GM11168 (cell line): ENCODE measurements at regions not wholly inside any gene's neighbourhood (a gene's known extent, or its start where the extent isn't known, plus 50 kb on each side); places are given as distances from the start of the nearest gene placed in this dataset.
"Not testable (repeated sequence)": the region's sequence is repeated elsewhere in the genome, so short reads cannot be mapped to it uniquely, and the experiment has no call there.

Source experiments
- in situ Hi-C: fragments of 300-500 bp; cut with MboI; formaldehyde crosslinking; loops from one replicate; pipeline ENCODE4 v1.12.0; 2022; ENCODE audit warnings: low sequenced_read_pairs; ENCODE audit not compliant: unreplicated experiment

DNA sequence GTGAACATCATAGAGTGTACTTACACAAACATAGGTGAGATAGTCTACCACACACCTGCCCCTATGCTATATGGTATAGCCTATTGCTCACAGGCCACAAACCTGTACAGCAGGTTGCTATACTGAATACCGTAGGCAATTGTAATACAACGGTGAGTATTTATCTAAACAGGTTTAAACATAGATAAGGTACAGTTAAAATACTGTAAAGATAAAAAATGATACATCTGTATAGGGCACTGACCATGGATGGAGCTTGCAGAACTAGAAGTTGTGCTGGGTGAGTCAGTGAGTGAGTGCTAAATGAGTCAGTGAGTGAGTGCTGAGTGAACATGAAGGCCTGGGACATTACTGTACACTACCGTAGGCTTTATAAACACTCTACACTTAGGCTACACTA, 267.0 kb upstream of the HS6ST1 start:
- in situ Hi-C loops, result no loop called here

DNA sequence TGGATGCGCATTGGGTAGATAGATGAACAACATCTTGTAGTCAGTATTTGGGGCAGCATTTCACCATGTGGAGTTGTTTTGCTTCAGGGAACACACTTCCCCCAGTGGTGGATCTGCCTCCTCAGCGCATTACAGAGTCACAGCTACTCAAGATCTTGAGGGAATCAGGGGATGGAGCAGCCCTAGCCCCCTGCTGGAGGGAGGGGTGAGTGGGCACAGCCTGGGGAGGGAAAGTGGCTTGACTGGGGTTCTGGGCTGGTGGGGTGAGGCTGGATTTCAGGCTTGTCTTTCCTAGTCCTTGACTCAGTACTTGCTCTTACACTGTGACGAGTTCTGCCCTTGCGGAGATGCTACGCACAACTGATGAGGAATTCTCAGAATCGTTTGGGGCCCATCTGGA, 271.0 kb upstream of the HS6ST1 start:
- in situ Hi-C loops, result no loop called here

DNA sequence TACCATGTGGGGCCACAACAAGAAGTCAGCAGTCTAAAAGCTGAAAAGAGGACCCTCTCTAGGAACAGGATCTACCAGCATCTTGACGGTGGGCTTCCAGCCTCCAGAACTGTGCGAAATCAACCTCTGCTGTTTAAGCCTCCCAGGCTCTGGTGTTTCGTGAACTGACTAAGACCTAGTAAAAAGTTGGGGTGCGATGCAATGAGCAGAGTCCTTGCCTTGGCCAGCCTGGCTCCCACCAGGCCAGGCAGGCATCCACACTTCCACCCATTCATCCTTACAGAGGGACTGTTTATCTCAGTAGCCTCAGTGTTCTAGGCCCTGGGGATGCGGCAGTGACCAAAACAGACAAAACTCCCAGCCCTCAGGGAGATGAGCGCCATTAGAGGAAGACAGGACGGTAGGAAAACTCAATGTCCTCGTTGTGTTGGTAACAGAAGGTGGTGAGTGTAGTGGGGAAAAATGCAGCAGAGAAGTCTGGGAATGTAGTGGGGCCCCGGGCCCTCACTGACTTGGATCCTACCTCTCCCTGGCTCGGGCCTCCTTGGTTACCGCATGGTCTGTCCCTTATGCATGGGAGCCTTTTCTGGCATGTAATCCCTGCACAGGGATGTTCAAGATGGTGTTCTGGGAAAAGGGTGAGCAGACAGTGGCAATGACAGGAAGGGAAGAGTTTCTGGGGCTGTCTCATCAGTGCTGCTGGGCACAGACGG, 271.8 kb upstream of the HS6ST1 start:
- in situ Hi-C loops, result no loop called here

DNA sequence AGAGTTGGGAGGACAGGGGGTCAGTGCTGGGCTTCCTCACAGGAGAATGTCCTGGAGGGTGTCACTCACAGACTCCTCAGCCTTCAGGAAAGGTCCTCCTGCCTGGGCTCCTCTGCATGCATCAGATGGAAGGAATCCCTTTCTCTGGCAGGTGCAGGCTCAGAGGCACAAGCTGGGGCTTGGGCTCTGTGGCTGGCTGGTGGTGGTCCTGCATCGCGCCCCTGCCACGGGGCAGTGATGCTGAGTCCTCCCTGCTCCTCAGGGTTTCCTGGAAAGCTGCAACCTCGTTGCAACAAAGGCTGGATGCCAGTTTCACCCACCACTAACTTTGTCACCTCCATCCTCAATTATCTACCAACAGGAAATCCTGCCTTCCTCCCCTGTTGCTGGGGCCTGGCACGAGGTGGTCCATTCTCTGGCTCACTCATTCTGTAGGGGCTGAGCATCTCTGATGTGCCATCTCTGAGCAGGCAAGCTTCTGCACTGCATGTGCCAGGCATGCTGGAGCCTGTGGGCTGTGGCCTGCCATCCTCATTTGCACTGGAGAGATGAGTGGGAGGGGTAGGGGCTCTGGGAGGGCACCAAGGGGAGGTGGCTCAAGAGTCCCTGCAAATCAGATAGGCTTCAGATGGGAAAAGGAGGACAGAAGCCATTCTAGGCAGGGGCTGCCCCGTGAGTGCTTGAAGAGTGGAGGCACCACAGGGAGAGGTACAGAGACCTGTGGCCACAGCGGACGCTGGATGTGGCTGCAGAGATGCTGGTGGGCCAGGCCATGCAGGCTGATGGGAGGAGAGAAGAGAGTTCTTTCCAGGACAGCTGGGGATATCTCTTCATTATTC, 272.6 kb upstream of the HS6ST1 start:
- in situ Hi-C loops, result no loop called here

DNA sequence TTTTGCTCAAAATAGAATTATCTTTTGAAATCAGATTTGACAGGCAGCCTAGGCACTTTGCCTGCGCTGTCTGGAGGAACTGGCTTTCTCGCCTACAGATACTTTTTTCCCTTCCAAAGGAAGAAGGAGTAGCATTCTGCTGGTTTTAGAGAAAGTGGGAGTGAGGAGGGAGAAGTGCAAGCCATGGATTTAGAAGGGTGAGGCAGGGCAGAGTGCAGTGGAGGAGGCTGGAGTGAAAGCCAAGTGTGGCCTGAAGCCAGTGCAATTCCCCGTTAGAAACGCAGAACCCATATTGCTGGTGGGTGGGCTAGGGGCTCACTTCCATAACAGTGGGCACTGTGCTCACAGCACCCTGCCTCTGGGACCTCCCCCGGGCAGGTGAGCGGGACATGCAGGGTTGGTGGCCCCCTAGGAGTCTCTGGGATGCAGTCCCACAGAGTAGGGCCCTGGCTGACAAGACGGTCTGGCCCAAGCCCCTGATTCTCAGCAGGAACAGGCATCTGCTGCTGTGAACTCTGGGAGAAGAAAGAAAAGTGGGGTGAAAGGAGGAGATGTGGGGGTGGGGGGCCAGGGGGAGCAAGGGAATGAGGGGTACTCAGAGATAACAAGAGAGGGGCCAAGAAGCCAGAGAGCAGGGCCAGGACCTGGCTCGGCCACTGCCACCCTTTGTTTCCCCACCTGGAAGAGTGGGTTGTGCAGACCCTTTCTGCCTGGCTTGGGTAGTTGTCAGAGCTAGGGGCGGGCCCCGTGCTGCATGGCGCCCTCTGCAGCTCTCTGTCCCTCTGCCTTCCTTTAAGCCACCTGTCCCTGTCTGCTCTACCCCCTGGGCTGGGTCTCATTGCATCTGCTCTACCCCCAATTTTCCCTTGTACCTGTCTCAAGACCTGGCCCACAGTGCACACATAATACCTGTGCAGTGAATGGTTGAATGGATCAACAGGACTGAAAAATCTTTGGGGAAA, 273.5 kb upstream of the HS6ST1 start:
- in situ Hi-C loops, result no loop called here

DNA sequence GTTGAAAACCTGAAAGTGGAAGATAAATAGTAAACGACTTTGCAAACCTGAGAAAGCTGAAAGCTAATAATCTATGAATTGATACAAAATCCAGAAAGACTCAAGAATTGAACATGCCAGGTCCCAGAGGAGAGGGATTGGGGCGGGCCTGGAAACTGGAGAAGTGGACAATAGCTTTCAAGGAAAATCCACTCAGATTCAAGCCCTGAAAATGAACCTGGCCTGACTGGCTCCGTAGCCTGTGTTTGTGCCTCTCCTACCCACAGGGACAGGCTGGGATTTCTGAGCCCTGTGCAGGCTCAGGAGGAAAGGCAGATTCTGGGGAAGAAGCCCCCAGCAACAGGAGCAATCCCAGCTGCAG, 274.8 kb upstream of the HS6ST1 start:
- in situ Hi-C loops, result no loop called here

DNA sequence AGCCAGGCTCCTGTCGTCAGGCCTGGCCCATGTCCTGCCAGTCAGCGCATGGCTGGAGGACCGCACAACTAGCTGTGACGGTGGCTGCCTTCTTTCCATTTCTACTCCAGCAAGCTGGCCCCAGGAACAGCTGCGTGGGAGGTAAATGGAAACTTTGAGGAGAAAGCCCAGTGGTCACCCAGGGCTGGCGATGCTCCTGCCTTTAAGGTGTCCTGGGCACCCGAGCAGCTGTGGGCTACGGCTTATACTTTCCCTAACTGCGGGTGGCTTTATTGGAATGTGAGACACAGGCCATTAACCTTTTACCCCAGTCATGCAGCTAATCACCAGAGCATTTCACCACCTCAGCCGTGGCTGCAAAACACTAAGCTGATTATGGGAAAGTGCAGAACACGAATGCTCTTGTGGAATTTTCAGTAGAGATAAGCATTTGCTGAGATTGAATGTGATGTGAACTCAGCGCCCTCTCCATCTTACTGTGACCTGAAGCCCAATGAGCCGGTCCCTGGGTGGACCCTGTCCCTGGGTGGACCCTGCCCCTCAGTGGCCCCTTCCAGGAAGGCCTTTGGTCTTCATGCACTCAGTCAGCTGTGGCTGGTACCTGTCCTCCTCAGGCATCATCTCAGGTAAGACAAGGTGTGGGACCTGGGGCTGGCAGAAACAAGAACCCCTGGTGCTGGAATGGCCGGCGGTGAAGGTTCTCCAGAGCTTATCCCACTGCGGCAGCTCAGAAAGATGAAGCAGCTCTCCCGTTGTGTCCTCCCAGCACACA, 275.4 kb upstream of the HS6ST1 start:
- in situ Hi-C loops, result no loop called here

DNA sequence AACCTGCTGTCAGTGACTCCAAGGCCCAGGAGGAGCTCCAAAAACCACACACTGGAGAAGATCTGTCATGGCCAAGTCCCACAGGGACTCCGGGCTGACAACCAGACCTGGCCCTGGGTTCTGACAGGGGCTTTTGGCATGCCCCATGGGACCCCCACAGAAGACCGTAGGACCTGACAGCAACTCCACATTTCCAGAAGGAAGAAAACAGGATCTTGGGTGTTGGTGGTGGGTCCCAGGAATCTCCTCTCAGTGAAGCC, 275.9 kb upstream of the HS6ST1 start:
- in situ Hi-C loops, result no loop called here

DNA sequence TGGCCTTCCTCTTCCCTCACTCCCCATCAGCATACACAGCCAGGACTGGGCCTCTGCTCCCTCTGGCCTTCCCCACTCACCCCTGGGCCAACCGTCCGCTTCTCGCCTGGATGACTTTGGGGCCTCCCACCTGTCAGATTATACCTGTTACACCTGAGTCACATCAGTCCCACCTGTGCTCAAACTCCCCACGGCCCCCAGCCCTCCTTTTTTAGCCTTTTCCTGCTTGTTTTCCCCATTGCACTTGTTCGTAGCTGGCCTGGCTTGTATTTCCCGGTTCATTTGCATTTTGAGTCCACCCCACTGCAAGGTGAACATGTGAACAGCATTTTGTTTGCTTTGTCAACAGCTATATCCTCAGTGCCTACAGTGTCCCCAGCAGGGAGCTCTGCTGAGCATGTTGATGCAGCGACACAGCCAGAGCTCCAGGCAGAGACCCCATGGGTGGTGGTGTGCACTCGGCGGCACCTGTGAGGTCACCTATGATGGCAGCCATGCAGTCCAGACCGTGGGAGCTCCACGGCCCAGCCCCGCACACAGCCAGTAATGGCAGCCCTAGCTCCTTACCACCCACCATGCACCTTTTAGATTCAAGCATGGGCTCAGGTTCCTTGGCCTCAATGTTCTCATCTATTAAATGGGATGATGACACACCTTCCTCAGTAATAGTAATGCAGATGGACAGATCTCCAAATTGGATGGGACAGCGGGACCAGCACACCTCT, 276.4 kb upstream of the HS6ST1 start:
- in situ Hi-C loops, result no loop called here

DNA sequence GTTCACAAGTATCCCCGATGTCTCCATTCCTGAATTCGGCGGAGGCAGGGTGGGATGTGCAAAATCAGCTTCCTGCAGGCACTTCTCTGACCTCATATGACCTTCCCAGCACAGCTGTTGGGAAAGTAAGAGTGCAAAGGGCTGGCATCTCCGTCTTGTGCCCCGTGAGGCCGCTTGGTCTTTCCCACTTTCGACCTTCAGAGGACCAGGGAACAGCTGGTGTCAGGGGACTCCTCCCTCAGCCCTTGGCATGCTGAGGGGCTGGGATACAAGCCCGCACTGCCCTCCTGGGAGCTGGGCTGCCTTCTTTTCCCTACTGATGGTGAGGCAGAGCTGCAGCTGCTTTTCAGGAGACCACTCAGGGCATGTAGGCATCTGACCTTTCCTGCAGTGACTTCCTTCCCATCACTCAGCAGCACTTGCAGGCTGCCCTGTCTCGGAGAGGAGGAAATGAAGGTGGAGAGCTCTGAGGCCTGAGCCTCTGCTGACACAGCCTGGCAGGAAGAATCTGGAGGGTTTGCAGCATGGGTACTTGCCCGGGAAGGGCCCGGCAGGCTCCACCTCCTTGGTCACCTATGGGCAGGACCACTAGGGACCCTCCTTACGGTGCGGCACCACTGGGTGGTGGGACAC, 277.2 kb upstream of the HS6ST1 start:
- in situ Hi-C loops, result no loop called here

DNA sequence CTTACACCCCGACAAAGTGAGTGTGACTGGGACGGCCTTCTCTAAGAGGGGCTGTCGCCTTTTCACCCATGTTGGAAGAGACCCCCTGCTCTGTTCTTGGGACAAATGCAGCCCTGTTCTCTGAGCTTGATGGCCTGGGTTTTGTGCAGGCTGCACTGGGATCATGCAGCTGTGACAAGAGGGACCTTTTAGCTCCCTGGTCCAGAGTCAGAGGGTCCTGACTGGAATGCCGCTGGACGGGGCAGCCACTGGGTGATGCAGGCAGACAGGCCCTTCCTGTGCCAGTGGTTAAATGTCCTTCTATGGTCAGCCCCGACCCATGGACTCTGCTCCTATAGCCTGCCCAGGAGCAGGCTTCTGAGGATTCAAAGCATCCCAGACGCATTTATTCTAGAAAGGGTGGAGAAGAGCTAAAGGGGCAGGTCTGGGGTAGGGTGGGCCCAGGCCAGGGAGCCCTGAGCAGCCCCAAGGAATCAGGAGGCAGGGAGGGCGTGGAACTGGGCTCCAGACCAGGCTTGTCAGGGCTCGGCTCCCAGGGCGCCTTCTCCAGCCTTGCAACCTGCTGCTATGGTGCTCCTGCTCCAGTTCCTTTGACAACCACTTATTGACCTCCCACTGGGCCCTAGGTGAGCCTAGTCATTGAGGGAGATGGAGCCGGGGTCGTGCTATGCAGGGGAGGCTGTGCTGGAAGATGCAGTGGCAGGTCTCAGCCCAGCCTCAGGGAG, 277.9 kb upstream of the HS6ST1 start:
- in situ Hi-C loops, result no loop called here

DNA sequence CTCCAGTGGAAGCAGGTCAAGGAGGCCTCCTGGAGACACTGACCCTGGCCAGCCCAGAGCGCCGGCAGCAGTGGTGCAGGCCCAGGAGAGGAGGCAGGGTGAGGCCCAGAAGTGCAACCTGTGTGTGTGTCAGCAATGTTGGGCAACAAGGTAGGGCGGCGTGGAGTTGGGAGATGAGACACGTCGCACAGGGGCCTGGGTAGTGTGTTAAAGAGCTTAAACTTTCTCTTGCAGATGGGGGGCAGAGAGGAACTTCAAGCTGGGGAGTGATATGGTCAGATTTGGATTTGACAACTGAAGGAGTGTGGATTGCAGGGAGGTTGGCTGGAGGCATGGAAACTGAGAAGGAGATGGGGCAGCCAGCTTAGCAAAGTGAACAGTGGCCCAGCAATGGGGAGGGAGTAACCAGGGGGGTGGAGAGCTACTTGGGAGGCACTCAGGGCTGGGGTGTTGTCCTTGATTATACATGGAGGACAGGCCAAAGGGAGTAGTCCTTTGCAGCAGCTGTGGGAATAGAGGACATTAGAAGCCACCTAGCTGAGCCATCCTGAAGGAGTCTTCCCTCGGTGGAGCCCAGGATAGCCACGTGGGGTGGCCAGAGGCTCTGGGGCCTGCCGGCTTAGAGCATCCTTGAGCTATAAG, 278.6 kb upstream of the HS6ST1 start:
- in situ Hi-C loops, result no loop called here

DNA sequence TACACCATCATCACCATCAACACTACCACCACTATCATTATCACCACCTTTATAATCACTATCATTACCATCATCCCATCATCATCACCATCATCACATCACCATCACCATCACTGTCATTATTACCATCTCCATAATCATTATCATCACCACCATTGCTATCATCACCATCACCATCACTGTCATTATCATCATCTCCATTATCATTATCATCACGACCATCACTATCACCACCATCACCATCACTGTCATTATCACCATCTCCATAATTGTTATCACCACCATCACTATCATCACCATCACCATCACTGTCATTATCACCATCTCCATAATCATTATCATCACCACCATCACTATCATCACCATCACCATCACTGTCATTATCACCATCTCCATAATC, 279.6 kb upstream of the HS6ST1 start:
- in situ Hi-C loops, result not testable (repeated sequence)

DNA sequence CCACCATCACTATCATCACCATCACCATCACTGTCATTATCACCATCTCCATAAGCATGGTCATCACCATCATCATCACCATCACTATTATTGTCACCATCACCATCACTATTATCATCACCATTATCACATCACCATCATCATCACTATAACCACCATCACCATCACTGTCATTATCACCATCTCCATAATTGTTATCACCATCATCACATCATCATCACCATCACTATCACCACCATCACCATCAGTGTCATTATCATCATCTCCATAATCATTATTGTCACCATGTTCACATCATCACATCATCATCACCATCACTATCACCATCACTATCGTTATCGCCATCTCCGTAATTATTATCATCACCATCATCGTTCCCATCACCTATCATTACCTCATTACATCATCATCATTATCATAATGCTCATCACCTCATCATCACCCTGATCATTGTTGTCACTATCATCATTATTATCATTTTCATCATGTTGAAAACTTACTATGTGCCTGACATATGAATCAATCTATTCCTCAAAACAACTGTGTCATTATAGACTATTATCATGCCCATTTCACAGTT, 280.3 kb upstream of the HS6ST1 start:
- in situ Hi-C loops, result no loop called here

DNA sequence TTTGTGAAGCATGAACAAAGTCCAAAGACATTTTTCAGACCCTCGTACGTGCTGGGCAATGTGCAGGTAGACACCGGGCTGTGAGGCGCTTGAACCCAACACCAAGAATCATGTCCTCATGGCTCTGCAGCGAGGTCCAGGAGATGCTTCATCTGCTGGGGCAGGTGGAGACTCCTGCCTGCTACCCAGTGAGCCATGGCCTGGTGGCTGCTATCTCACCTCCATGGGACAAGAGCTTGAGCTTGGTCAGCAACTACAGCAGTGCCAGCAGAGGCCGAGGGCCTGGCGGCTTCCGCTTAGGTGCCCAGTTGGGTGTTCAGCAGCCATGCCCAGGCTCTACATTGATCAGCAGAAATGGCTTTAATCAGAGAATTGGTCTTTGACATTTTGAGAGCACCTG, 281.0 kb upstream of the HS6ST1 start:
- in situ Hi-C loops, result no loop called here

DNA sequence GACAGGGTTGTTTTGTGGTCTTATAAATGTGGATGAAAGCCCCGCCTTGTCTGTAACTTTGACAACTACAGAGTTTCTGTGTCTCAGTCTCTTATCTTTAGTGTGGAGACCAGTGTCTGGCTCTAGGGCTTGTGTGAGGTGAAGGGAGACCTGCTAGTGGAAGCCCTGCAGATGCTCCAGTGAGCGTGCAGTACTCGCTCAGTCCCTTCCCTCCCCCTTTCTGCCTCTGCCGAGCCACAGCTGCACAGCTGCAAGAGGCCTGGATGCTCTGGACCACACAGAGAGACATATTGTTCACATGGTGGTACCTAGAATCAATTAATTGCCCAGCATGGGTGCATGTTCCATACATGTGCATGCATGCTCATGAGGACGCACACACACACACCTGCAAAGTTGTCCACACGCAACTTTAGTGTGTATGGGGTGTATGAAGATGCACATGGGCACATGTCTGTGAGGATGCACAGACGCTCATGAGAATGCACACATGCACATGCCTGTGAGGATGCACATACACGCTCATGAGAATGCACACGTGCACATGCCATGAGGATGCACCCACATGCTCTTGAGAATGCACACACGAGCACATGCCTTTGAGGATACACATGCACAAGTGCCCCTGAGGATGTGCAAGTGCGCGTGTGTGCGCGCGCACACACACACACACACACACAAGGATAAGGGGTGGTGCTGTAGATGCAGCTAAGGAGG, 282.1 kb upstream of the HS6ST1 start:
- in situ Hi-C loops, result no loop called here
